ENCODE measurements at regions not wholly inside any gene's neighbourhood (a gene's known extent, or its start where the extent isn't known, plus 50 kb on each side); places are given as distances from the start of the nearest gene placed in this dataset.

DNA sequence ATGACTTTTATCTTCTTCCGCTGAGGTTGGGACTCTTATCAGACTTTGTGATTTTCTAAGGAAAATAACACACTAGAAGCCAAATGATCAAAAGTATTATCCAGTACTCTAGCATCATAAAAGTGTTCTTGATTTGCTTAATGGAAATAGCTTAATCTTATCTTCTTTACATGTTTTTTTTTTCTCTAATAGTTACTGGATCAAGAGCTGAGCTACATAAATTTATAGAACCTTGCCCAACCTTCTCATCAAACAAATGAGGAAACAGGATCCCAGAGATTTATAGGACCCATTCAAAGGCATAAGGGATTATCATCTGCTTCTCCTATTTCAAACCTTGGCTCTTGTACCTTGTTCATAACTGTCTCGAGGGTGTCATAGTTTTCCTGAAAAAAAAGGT is 68.3 kb upstream of the WDR17 start:
- Histone ChIP-seq H3K27me3 (ENCODE audit: insufficient read depth, poor library complexity, severe bottlenecking) (peaks cover 16% of the 10 kb centered on the region), H3K27ac (replicated peaks) (no peak overlapping the region), H3K4me3 (replicated peaks; ENCODE audit: insufficient read depth, low read length) (no peak overlapping the region)
- TF ChIP-seq, protein P1, sequence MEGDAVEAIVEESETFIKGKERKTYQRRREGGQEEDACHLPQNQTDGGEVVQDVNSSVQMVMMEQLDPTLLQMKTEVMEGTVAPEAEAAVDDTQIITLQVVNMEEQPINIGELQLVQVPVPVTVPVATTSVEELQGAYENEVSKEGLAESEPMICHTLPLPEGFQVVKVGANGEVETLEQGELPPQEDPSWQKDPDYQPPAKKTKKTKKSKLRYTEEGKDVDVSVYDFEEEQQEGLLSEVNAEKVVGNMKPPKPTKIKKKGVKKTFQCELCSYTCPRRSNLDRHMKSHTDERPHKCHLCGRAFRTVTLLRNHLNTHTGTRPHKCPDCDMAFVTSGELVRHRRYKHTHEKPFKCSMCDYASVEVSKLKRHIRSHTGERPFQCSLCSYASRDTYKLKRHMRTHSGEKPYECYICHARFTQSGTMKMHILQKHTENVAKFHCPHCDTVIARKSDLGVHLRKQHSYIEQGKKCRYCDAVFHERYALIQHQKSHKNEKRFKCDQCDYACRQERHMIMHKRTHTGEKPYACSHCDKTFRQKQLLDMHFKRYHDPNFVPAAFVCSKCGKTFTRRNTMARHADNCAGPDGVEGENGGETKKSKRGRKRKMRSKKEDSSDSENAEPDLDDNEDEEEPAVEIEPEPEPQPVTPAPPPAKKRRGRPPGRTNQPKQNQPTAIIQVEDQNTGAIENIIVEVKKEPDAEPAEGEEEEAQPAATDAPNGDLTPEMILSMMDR (IDR thresholded peaks at IDR 0.05; ENCODE audit: insufficient read depth, low read length) = no peak
- TF ChIP-seq GABPA (IDR thresholded peaks at IDR 0.05; ENCODE audit: low read depth) (no peak), SPI1 (IDR thresholded peaks at IDR 0.05; ENCODE audit: borderline replicate concordance, low read depth) (no peak), POLR2AphosphoS5 (IDR thresholded peaks at IDR 0.05; ENCODE audit: low read depth) (no peak)
- TF ChIP-seq, protein P2, sequence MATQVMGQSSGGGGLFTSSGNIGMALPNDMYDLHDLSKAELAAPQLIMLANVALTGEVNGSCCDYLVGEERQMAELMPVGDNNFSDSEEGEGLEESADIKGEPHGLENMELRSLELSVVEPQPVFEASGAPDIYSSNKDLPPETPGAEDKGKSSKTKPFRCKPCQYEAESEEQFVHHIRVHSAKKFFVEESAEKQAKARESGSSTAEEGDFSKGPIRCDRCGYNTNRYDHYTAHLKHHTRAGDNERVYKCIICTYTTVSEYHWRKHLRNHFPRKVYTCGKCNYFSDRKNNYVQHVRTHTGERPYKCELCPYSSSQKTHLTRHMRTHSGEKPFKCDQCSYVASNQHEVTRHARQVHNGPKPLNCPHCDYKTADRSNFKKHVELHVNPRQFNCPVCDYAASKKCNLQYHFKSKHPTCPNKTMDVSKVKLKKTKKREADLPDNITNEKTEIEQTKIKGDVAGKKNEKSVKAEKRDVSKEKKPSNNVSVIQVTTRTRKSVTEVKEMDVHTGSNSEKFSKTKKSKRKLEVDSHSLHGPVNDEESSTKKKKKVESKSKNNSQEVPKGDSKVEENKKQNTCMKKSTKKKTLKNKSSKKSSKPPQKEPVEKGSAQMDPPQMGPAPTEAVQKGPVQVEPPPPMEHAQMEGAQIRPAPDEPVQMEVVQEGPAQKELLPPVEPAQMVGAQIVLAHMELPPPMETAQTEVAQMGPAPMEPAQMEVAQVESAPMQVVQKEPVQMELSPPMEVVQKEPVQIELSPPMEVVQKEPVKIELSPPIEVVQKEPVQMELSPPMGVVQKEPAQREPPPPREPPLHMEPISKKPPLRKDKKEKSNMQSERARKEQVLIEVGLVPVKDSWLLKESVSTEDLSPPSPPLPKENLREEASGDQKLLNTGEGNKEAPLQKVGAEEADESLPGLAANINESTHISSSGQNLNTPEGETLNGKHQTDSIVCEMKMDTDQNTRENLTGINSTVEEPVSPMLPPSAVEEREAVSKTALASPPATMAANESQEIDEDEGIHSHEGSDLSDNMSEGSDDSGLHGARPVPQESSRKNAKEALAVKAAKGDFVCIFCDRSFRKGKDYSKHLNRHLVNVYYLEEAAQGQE (IDR thresholded peaks at IDR 0.05; ENCODE audit: insufficient replicate concordance, low read depth) = no peak
- no peak for DNase-seq (ENCODE audit: low read depth in 1 of 2, low spot score in 1 of 2)

DNA sequence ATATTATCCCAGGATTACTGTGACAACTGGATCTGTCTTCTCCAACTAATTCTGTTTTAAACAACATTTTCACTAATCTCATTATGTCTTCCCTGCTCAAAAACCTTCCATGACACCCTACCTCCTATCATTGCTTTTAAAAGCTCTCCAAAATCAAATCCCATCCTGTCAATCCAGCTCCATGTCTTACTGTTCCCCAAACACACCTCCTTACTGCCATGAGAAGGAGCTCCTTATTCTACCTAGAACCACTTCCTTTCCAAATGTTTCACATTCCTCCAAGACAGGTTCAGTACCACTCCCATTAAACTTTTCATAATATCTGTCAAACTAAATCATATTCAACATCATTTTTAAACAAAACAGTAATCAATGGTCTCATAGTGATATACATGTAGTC is 66.9 kb upstream of the WDR17 start:
- DNase-seq (ENCODE audit: low read depth in 1 of 2, low spot score in 1 of 2) = no peak
- H3K27ac ChIP-seq (replicated peaks) = no peak overlapping the region
- peaks cover 28% of the 10 kb centered on the region for H3K27me3 ChIP-seq (ENCODE audit: insufficient read depth, poor library complexity, severe bottlenecking)
- TF ChIP-seq, protein P1 (IDR thresholded peaks at IDR 0.05; ENCODE audit: insufficient read depth, low read length) = no peak
- no peak for TF ChIP-seq SPI1 (IDR thresholded peaks at IDR 0.05; ENCODE audit: borderline replicate concordance, low read depth)
- TF ChIP-seq, protein P2 (IDR thresholded peaks at IDR 0.05; ENCODE audit: insufficient replicate concordance, low read depth) = no peak
- no peak overlapping the region for H3K4me3 ChIP-seq (replicated peaks; ENCODE audit: insufficient read depth, low read length)

DNA sequence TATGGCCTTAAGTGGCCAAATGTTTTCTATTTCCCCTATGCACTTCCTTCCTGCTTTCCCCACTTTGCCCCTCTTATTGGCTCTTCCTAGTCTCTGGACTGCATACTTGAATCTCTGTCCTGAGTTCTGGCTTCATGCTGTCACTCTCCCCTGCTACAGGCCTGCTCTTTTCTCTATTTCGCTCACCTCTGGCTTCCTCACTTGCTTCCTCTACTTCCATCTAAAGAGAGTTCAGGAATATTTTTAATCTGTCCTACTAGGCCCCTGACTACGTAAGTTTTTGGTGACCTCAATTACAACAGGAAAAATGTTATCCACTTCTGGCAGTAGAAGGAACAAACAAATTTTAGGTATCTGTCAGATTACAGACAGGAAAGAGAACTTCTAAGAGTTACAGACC is 65.7 kb upstream of the WDR17 start:
- no peak for DNase-seq (ENCODE audit: low read depth in 1 of 2, low spot score in 1 of 2)
- Histone ChIP-seq H3K27me3 (ENCODE audit: insufficient read depth, poor library complexity, severe bottlenecking) (peaks cover 28% of the 10 kb centered on the region), H3K4me3 (replicated peaks; ENCODE audit: insufficient read depth, low read length) (no peak overlapping the region), H3K27ac (replicated peaks) (no peak overlapping the region)
- no peak for TF ChIP-seq SPI1 (IDR thresholded peaks at IDR 0.05; ENCODE audit: borderline replicate concordance, low read depth)
- no peak for TF ChIP-seq POLR2AphosphoS5 (IDR thresholded peaks at IDR 0.05; ENCODE audit: low read depth)
- TF ChIP-seq, protein P2 (IDR thresholded peaks at IDR 0.05; ENCODE audit: insufficient replicate concordance, low read depth) = no peak
- no peak for TF ChIP-seq GABPA (IDR thresholded peaks at IDR 0.05; ENCODE audit: low read depth)
- TF ChIP-seq, protein P1 (IDR thresholded peaks at IDR 0.05; ENCODE audit: insufficient read depth, low read length) = no peak

All from HL-60 (cell line).